ENCODE measurements at regions not wholly inside any gene's neighbourhood (a gene's known extent, or its start where the extent isn't known, plus 50 kb on each side); places are given as distances from the start of the nearest gene placed in this dataset.
"Not testable (repeated sequence)": the region's sequence is repeated elsewhere in the genome, so short reads cannot be mapped to it uniquely, and the experiment has no call there.

DNA sequence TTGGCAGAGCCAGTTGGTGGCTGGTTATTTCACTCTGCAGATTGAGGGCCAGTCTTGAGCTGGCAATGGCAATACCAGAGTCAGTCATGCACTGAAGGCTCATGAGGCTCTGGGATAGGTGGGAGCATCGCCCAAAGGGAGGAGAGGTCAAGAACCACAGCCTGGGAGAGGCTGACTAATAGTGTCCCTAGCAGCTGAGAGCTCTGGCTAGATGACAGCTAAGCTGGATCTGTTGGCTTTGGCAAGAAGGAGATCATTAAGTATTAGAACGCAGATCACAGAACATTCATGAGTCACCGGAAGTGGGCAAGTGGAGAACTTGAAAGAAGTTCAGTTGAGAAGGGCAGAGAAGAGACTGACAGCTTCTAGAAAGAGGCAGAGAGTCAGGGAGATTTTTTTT is 521.1 kb downstream of the NR2F2 start:
- POLR2A ChIA-PET, result no interaction called here
- CTCF ChIA-PET, result no interaction called here
- DNase-seq (ENCODE audit: extremely low spot score), result no peak
- no peak for TF ChIP-seq BHLHE40 (IDR thresholded peaks at IDR 0.05; ENCODE audit: borderline replicate concordance)
- TF ChIP-seq FOXM1 (IDR thresholded peaks at IDR 0.05; ENCODE audit: borderline replicate concordance), result no peak
- no peak for TF ChIP-seq ARNT (IDR thresholded peaks at IDR 0.05)
- TF ChIP-seq ZNF384 (IDR thresholded peaks at IDR 0.05), result no peak
- no peak for TF ChIP-seq ELF4 (IDR thresholded peaks at IDR 0.05)
- TF ChIP-seq, protein P1, sequence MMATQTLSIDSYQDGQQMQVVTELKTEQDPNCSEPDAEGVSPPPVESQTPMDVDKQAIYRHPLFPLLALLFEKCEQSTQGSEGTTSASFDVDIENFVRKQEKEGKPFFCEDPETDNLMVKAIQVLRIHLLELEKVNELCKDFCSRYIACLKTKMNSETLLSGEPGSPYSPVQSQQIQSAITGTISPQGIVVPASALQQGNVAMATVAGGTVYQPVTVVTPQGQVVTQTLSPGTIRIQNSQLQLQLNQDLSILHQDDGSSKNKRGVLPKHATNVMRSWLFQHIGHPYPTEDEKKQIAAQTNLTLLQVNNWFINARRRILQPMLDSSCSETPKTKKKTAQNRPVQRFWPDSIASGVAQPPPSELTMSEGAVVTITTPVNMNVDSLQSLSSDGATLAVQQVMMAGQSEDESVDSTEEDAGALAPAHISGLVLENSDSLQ (IDR thresholded peaks at IDR 0.05), result no peak
- TF ChIP-seq FOXK2 (IDR thresholded peaks at IDR 0.05), result no peak

DNA sequence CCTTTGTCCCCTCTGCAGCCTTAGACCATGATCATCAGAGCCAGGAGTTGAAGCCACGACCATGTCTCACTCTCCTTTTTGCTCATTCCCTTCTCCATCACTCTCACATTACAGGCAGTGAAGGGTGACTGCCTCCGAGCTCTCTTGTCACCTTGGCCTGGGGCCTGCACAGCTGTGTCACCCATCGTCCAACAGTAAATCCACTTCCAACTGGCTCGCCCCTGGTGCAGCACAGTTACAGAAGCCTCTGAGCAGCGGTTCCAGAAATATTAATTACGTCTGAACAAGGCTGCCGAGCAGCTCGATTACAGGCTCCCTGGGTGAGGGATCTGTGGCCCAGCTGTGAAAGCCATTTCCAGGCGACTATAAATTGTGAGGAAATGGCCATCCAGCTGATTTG is 528.2 kb downstream of the NR2F2 start:
- TF ChIP-seq SUZ12 (IDR thresholded peaks at IDR 0.05), result no peak
- TF ChIP-seq ZNF384 (IDR thresholded peaks at IDR 0.05), result no peak
- TF ChIP-seq TARDBP (IDR thresholded peaks at IDR 0.05), result no peak
- no peak for TF ChIP-seq ARNT (IDR thresholded peaks at IDR 0.05)
- TF ChIP-seq SP1 (IDR thresholded peaks at IDR 0.05), result no peak
- no peak for TF ChIP-seq FOXA1 (IDR thresholded peaks at IDR 0.05)
- no peak for TF ChIP-seq ELF4 (IDR thresholded peaks at IDR 0.05)
- TF ChIP-seq, protein P1 (IDR thresholded peaks at IDR 0.05), result no peak
- ChIA-PET POLR2A (no interaction called here), CTCF (no interaction called here)
- DNase-seq (ENCODE audit: extremely low spot score), result no peak

DNA sequence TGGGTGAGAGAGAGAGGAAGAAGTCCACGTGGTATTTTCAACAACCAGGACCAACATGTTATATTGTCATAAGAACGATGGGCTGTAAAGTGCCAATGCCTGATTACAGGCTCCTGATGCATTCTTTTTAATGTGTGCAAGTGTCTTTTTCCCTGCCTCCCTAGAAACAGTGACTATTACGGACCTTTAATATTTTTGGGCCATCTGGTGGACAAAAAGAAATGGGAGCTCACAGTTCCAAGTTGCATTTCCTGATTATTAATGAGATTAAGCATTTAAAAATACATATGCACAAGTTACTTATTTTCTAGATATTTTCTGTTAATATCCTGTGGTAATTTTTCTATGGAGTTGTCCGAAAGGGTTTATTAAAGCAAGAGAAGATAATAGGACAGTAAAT is 530.2 kb downstream of the NR2F2 start:
- CTCF ChIA-PET, result no interaction called here

DNA sequence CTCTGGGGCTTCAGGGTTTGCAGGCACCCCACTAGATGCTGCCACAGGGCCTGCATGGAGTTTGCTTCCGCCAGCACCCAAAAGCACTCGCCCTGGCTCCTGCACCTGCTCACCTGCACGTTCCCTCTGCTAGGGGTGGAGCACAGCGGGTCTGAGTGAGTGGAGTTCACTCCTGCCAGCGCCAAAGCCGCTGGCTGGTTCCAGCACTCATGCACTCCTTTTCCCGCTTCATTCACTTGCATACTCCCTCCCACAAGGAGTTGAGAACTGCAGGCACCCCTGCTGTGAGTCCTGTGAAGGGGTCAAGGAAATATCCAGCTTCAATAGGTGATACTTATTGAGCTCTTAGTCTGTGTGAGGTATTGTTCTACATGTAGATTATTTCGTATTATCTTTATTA is 537.5 kb downstream of the NR2F2 start:
- ChIA-PET POLR2A (no interaction called here), CTCF (interaction anchor here (0.6 kb wide), 1 partner anchor 18 kb away, joined by 6 read pairs; no protein-coding TSS in a partner anchor)
- no peak for TF ChIP-seq CTBP1 (IDR thresholded peaks at IDR 0.05; ENCODE audit: borderline replicate concordance)
- no peak for TF ChIP-seq TARDBP (IDR thresholded peaks at IDR 0.05)
- TF ChIP-seq FOXA1 (IDR thresholded peaks at IDR 0.05), result no peak
- TF ChIP-seq FOXM1 (IDR thresholded peaks at IDR 0.05; ENCODE audit: borderline replicate concordance), result no peak
- TF ChIP-seq NFRKB (IDR thresholded peaks at IDR 0.05), result no peak
- TF ChIP-seq ELF4 (IDR thresholded peaks at IDR 0.05), result no peak
- TF ChIP-seq ARNT (IDR thresholded peaks at IDR 0.05), result no peak
- TF ChIP-seq ZNF384 (IDR thresholded peaks at IDR 0.05), result no peak
- no peak for TF ChIP-seq LEF1 (IDR thresholded peaks at IDR 0.05; ENCODE audit: borderline replicate concordance)
- TF ChIP-seq, protein P1 (IDR thresholded peaks at IDR 0.05), result no peak
- no peak for TF ChIP-seq L3MBTL2 (conservative IDR thresholded peaks at IDR 0.05)
- no peak for TF ChIP-seq SP1 (IDR thresholded peaks at IDR 0.05)
- no peak for TF ChIP-seq HDGF (IDR thresholded peaks at IDR 0.05; ENCODE audit: borderline replicate concordance)
- no peak for TF ChIP-seq SUZ12 (IDR thresholded peaks at IDR 0.05)
- no peak for TF ChIP-seq FOXK2 (IDR thresholded peaks at IDR 0.05)
- DNase-seq (ENCODE audit: extremely low spot score), result no peak

More for the DNA sequence above, 530.2 kb downstream of the NR2F2 start:
- TF ChIP-seq ARNT (IDR thresholded peaks at IDR 0.05), result no peak
- TF ChIP-seq LEF1 (IDR thresholded peaks at IDR 0.05; ENCODE audit: borderline replicate concordance), result no peak
- POLR2A ChIA-PET, result no interaction called here
- no peak for DNase-seq (ENCODE audit: extremely low spot score)

DNA sequence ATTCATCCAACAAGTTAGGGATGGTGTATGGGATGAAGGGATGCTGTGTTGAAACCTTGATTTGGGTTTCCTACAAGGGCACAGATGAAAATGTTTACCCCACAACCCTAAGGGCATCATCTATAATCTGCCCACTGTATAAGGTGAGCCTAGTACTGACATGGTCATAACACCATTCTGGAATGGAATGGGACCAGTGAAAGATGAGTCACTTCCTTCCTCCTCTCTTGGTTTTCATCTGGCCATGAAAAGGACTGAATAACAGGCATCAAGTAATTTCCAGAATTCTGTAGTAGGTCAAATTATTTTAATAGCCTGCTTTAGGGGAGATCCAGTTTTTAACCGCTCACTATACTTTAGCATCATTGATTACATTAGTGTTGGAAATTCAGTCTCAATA is 538.6 kb downstream of the NR2F2 start:
- ChIA-PET CTCF (no interaction called here), POLR2A (no interaction called here)
- TF ChIP-seq FOXK2 (IDR thresholded peaks at IDR 0.05), result no peak
- no peak for TF ChIP-seq ELF4 (IDR thresholded peaks at IDR 0.05)
- TF ChIP-seq CTBP1 (IDR thresholded peaks at IDR 0.05; ENCODE audit: borderline replicate concordance), result no peak
- no peak for DNase-seq (ENCODE audit: extremely low spot score)

DNA sequence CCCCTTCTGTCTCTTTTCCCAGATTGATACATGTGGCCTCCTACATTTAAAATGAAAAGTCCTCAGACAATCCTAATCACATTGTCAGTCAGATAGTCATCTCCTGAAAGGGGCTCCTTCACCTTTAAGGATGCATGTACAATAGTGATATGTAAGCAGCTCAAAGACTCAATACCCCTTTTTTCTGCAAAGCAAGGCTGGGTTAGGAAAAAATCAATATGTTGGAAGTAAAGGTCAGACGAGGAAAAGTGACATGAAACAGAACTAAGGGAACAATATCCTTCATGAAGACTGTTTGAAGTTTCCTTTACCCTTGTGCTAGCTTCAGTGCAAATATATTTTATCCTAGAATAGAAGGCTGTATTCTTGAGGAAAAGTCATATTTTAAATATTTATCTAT is 539.3 kb downstream of the NR2F2 start:
- DNase-seq (ENCODE audit: extremely low spot score), result no peak
- TF ChIP-seq BHLHE40 (IDR thresholded peaks at IDR 0.05; ENCODE audit: borderline replicate concordance) (no peak), SP1 (IDR thresholded peaks at IDR 0.05) (no peak), FOXK2 (IDR thresholded peaks at IDR 0.05) (no peak), HDGF (IDR thresholded peaks at IDR 0.05; ENCODE audit: borderline replicate concordance) (no peak), L3MBTL2 (conservative IDR thresholded peaks at IDR 0.05) (no peak), FOXM1 (IDR thresholded peaks at IDR 0.05; ENCODE audit: borderline replicate concordance) (no peak)
- POLR2A ChIA-PET, result no interaction called here
- CTCF ChIA-PET, result no interaction called here

DNA sequence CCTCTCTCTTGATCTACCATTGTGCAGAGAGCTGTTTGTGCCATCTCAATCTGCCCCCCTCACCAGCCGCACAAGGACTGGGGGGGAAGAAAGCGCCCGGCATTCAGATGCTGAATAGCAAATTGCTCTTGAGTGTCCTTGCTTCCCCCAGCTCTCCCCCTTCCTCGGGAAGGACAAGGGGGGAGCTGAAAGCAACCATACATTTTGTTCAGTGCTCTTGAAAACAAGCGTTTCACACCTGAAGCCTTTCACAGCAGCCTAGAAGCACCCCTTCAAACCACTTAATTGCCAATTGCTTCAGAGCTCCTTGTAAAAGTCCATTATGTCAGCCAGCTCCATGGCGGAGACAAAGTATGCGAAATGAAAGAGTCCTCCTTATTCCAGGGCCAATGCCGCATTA is 540.1 kb downstream of the NR2F2 start:
- no peak for DNase-seq (ENCODE audit: extremely low spot score)
- ChIA-PET POLR2A (interaction anchor here (0.6 kb wide), 1 partner anchor 300 kb away, joined by 3 read pairs; no protein-coding TSS in a partner anchor), CTCF (no interaction called here)
- TF ChIP-seq LEF1 (IDR thresholded peaks at IDR 0.05; ENCODE audit: borderline replicate concordance) (no peak), ZNF384 (IDR thresholded peaks at IDR 0.05) (no peak), ELF4 (IDR thresholded peaks at IDR 0.05) (no peak), SP1 (IDR thresholded peaks at IDR 0.05) (no peak), NFRKB (IDR thresholded peaks at IDR 0.05) (no peak), SUZ12 (IDR thresholded peaks at IDR 0.05) (no peak), ARNT (IDR thresholded peaks at IDR 0.05) (no peak), TARDBP (IDR thresholded peaks at IDR 0.05) (no peak), BHLHE40 (IDR thresholded peaks at IDR 0.05; ENCODE audit: borderline replicate concordance) (no peak), FOXK2 (IDR thresholded peaks at IDR 0.05) (no peak)
- TF ChIP-seq, protein P1 (IDR thresholded peaks at IDR 0.05), result no peak

DNA sequence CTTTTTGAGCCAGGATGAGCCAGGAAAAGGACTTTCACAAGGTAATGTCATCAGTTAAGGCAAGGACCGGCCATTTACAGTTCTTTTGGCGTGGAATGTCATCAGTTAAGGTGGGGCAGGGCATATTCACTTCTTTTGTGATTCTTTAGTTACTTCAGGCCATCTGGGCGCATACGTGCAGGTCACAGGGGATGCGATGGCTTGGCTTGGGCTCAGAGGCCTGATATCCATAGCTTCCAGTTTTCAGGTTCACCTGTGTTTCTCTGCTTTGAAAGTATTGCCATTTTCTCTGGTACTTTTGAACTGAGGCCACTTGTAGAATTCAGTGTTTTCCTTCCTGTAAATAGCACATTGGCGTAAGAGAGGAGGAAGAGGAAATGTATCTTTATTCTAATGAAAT is 546.9 kb downstream of the NR2F2 start:
- CTCF ChIA-PET; POLR2A ChIA-PET; DNase-seq (ENCODE audit: extremely low spot score): not testable (repeated sequence)

All from HEK293T (cell line).